H1 (cell line): ENCODE measurements at regions not wholly inside any gene's neighbourhood (a gene's known extent, or its start where the extent isn't known, plus 50 kb on each side); places are given as distances from the start of the nearest gene placed in this dataset.
A peak's percentile ranks its signal among the peaks of the same experiment; 100 is the strongest.

Source experiments
- CTCF ChIA-PET: fragments of 300-600 bp; sonication (Branson Sonifier 250); formaldehyde crosslinking; loops from one replicate; lab custom pipeline; 2021; ENCODE audit not compliant: partially characterized antibody; lab: Charles Lee
- POLR2A ChIA-PET: fragments of 300-600 bp; sonication (Branson Sonifier 250); formaldehyde crosslinking; loops from one replicate; lab custom pipeline; 2021; ENCODE audit warnings: inconsistent platforms; ENCODE audit not compliant: partially characterized antibody; lab: Charles Lee
- DNase-seq, 2 experiments: peaks; one replicate each; pipeline versions ENCODE4 v3.0.0 to v3.0.0-alpha.2; 2010 to 2022; ENCODE audit warnings: low spot score in 2 of 2, low read depth in 1 of 2, mixed read lengths in 1 of 2
- FAIRE-seq: peaks from 2 replicates; lab custom pipeline; 2011; peaks lifted over from hg19 to GRCh38; lab: Jason Lieb, UNC
- H2AFZ ChIP-seq: 2 replicates; pipeline ENCODE4 v1.8.1; 2012; ENCODE audit warnings: low read length, inconsistent platforms
- H2AK5ac ChIP-seq: 2 replicates; pipeline ENCODE4 v1.6.1; 2013; ENCODE audit warnings: low read depth, low read length
- H2BK120ac ChIP-seq: replicated peaks from 2 replicates; pipeline ENCODE3; 2013; ENCODE audit warnings: low read depth, low read length, inconsistent platforms
- H2BK12ac ChIP-seq: 2 replicates; pipeline ENCODE4 v1.6.1; 2013; ENCODE audit warnings: low read depth, low read length
- H2BK15ac ChIP-seq: 2 replicates; pipeline ENCODE4 v1.6.1; 2013; ENCODE audit warnings: low read length
- H2BK20ac ChIP-seq: 2 replicates; pipeline ENCODE4 v1.6.1; 2013; ENCODE audit warnings: low read length
- H2BK5ac ChIP-seq: 2 replicates; pipeline ENCODE4 v1.6.1; 2013; ENCODE audit warnings: low read depth, low read length
- H3K14ac ChIP-seq: 2 replicates; pipeline ENCODE4 v1.6.1; 2013; ENCODE audit warnings: inconsistent platforms; ENCODE audit not compliant: insufficient read length
- H3K18ac ChIP-seq: 2 replicates; pipeline ENCODE4 v1.6.1; 2013; ENCODE audit warnings: low read length; ENCODE audit errors: extremely low read depth
- H3K23ac ChIP-seq: 2 replicates; pipeline ENCODE4 v1.6.1; 2013; ENCODE audit warnings: inconsistent platforms; ENCODE audit not compliant: insufficient read length
- H3K23me2 ChIP-seq: 2 replicates; pipeline ENCODE4 v1.6.1; 2013; ENCODE audit warnings: low read depth, low read length
- H3K27ac ChIP-seq: 2 replicates; pipeline ENCODE4 v1.6.1; 2011; ENCODE audit warnings: low read depth, low read length, inconsistent platforms
- H3K27me3 ChIP-seq, 4 experiments: replicated peaks in 1 of 4; 1 replicate in 1 of 4; 2 replicates in 3 of 4; pipeline versions ENCODE4 v1.6.1 to v1.8.1; 2011 to 2013; ENCODE audit warnings: low read length in 3 of 4, mild to moderate bottlenecking in 3 of 4, inconsistent platforms in 2 of 4, mixed read lengths in 2 of 4, moderate library complexity in 1 of 4; ENCODE audit not compliant: control insufficient read depth in 3 of 4, insufficient read depth in 3 of 4; ENCODE audit errors: extremely low read depth in 1 of 4
- H3K36me3 ChIP-seq, 4 experiments: 2 replicates each; pipeline versions ENCODE4 v1.6.1 to v1.8.1; 2011 to 2013; ENCODE audit warnings: mild to moderate bottlenecking in 4 of 4, low read length in 3 of 4, moderate library complexity in 2 of 4, control low read depth in 1 of 4, inconsistent platforms in 1 of 4; ENCODE audit not compliant: insufficient read depth in 4 of 4, control insufficient read depth in 2 of 4
- H3K4ac ChIP-seq: replicated peaks from 2 replicates; pipeline ENCODE3; 2013; ENCODE audit warnings: low read length, low read depth, mixed read lengths, inconsistent platforms; ENCODE audit not compliant: insufficient read length
- H3K4me1 ChIP-seq, 4 experiments: replicated peaks in 1 of 4; 1 replicate in 1 of 4; 2 replicates in 3 of 4; pipeline versions ENCODE4 v1.6.1 to v1.8.1; 2011 to 2013; ENCODE audit warnings: low read length in 3 of 4, inconsistent platforms in 2 of 4, mixed read lengths in 1 of 4; ENCODE audit not compliant: insufficient read depth in 4 of 4, control insufficient read depth in 3 of 4
- H3K4me2 ChIP-seq, 2 experiments: 2 replicates each; pipeline versions ENCODE4 v1.6.1 to v1.8.1; 2011 to 2013; ENCODE audit warnings: low read depth in 2 of 2, low read length in 2 of 2, control low read depth in 1 of 2, inconsistent platforms in 1 of 2, mild to moderate bottlenecking in 1 of 2; ENCODE audit not compliant: insufficient read depth in 1 of 2
- H3K4me3 ChIP-seq, 4 experiments: fragments of 200-600, 300-600 bp in 1 of 4; sonication (generic), shearing (Covaris generic), sonication (Bioruptor Twin) in 1 of 4; 2 replicates each; pipeline versions ENCODE4 v1.5.1 to v1.8.1; 2011 to 2016; ENCODE audit warnings: low read length in 4 of 4, low read depth in 3 of 4, control low read depth in 2 of 4, inconsistent platforms in 2 of 4, mild to moderate bottlenecking in 2 of 4, mixed read lengths in 1 of 4, moderate library complexity in 1 of 4; ENCODE audit not compliant: insufficient read depth in 2 of 4; ENCODE audit errors: extremely low read depth in 1 of 4
- H3K56ac ChIP-seq: replicated peaks from 2 replicates; pipeline ENCODE3; 2013; ENCODE audit warnings: low read depth, mild to moderate bottlenecking, mixed read lengths, low read length, inconsistent platforms; ENCODE audit not compliant: insufficient read length
- H3K79me1 ChIP-seq: 2 replicates; pipeline ENCODE4 v1.6.1; 2013; ENCODE audit warnings: low read depth, low read length, control low read depth
- H3K79me2 ChIP-seq, 2 experiments: 2 replicates each; pipeline versions ENCODE4 v1.6.1 to v1.8.1; 2012 to 2013; ENCODE audit warnings: low read length in 2 of 2, mild to moderate bottlenecking in 2 of 2, inconsistent platforms in 1 of 2; ENCODE audit not compliant: insufficient read depth in 2 of 2, control insufficient read depth in 1 of 2
- H3K9ac ChIP-seq, 4 experiments: replicated peaks in 1 of 4; 1 replicate in 1 of 4; 2 replicates in 3 of 4; pipeline versions ENCODE4 v1.6.1 to v1.8.1; 2011 to 2013; ENCODE audit warnings: low read depth in 3 of 4, low read length in 3 of 4, control low read depth in 2 of 4, mild to moderate bottlenecking in 2 of 4, moderate library complexity in 2 of 4, inconsistent platforms in 1 of 4; ENCODE audit errors: extremely low read depth in 1 of 4
- H3K9me3 ChIP-seq, 2 experiments: 2 replicates each; pipeline versions ENCODE4 v1.6.1 to v1.8.1; 2012 to 2013; ENCODE audit warnings: mild to moderate bottlenecking in 2 of 2, moderate library complexity in 2 of 2, control low read depth in 1 of 2, inconsistent platforms in 1 of 2, low read depth in 1 of 2, low read length in 1 of 2, mixed read lengths in 1 of 2; ENCODE audit not compliant: insufficient read depth in 2 of 2
- H4K20me1 ChIP-seq, 2 experiments: replicated peaks in 1 of 2; 2 replicates each; pipeline versions ENCODE3 to v1.8.1; 2011 to 2013; ENCODE audit warnings: inconsistent platforms in 2 of 2, low read length in 2 of 2, mild to moderate bottlenecking in 1 of 2; ENCODE audit not compliant: insufficient read depth in 2 of 2, control insufficient read depth in 1 of 2
- H4K5ac ChIP-seq: 2 replicates; pipeline ENCODE4 v1.6.1; 2013; ENCODE audit warnings: low read length, low read depth, mixed read lengths, inconsistent platforms; ENCODE audit not compliant: insufficient read length
- H4K8ac ChIP-seq: 2 replicates; pipeline ENCODE4 v1.8.0; 2013; ENCODE audit warnings: mild to moderate bottlenecking, moderate library complexity, low read length, inconsistent platforms; ENCODE audit not compliant: insufficient read depth; ENCODE audit errors: extremely low read depth
- H4K91ac ChIP-seq: replicated peaks from 2 replicates; pipeline ENCODE3; 2013; ENCODE audit warnings: low read length, mixed read lengths, inconsistent platforms; ENCODE audit not compliant: insufficient read length
- ATF2 ChIP-seq: IDR thresholded peaks from 2 replicates; pipeline ENCODE4 v1.6.1; 2012; ENCODE audit warnings: low read length, inconsistent platforms
- MAX ChIP-seq: IDR thresholded peaks from 2 replicates; pipeline ENCODE4 v1.6.1; 2012; ENCODE audit warnings: inconsistent platforms
- POU5F1 ChIP-seq: IDR thresholded peaks from 2 replicates; pipeline ENCODE4 v1.6.1; 2011; ENCODE audit warnings: low read depth, mild to moderate bottlenecking, low read length, moderate library complexity
- SP2 ChIP-seq: IDR thresholded peaks from 2 replicates; pipeline ENCODE4 v1.6.1; 2012; ENCODE audit warnings: mild to moderate bottlenecking, low read length, inconsistent platforms
- WGBS, 2 experiments: shearing (Covaris generic) in 1 of 2; methylation state at CpG; one replicate each; pipeline versions ENCODE4 v1.1.6 to v1.1.7; 2013 to 2015; ENCODE audit warnings: low lambda C conversion rate in 2 of 2, mixed read lengths in 2 of 2, inconsistent platforms in 1 of 2, low coverage in 1 of 2, missing lambda C conversion rate in 1 of 2; ENCODE audit not compliant: insufficient replicate concordance in 2 of 2, insufficient coverage in 1 of 2, insufficient read length in 1 of 2; ENCODE audit errors: extremely low coverage in 1 of 2, missing lambda C conversion rate in 1 of 2; 5-methylcytosine and 5-hydroxymethylcytosine counted together

GRCh38 chr1:147825586-147825985 lies 65.2 kb upstream of the GJA5 start:
- no peak overlapping the region for H3K14ac ChIP-seq
- FAIRE-seq, result no peak

More at GRCh38 chr1:147825586-147825985, 65.2 kb upstream of the GJA5 start:
- H3K27me3 ChIP-seq, result no peaks in the 10 kb centered on the region
- H4K91ac ChIP-seq, result peak overlapping the region; percentile 65
- H3K23me2 ChIP-seq, result peaks cover 3% of the 10 kb centered on the region; the same call in 1 of the 2 replicates
- no peaks in the 10 kb centered on the region for H3K79me2 ChIP-seq
- ChIA-PET POLR2A (no interaction called here), CTCF (interaction anchor here (0.6 to 0.8 kb wide), 2 partner anchors 63 to 160 kb away, joined by 3 read pairs; no protein-coding TSS in a partner anchor)
- H3K27ac ChIP-seq, result no peak overlapping the region
- no peak overlapping the region for H2BK15ac ChIP-seq
- H2AK5ac ChIP-seq, result no peak overlapping the region
- H2BK20ac ChIP-seq, result no peak overlapping the region
- H3K4ac ChIP-seq, result no peak overlapping the region
- TF ChIP-seq POU5F1 (no peak), ATF2 (no peak), SP2 (no peak), MAX (no peak)
- no peak overlapping the region for H3K18ac ChIP-seq
- no peak overlapping the region for H3K23ac ChIP-seq
- 81% methylated on average over 1 of the region's 1 CpG; no CpG with 5 or more reads in 1 of the 2 experiments for WGBS, 2 experiments
- H2BK120ac ChIP-seq, result no peak overlapping the region
- no peak overlapping the region for H2AFZ ChIP-seq
- H3K4me2 ChIP-seq, result no peak overlapping the region
- no peaks in the 10 kb centered on the region for H3K4me1 ChIP-seq
- no peaks in the 10 kb centered on the region for H4K20me1 ChIP-seq
- H4K5ac ChIP-seq, result no peak overlapping the region
- peak overlapping the region; percentile 75; the same call in 1 of the 2 replicates for H2BK12ac ChIP-seq
- H3K9ac ChIP-seq, result no peak overlapping the region
- H3K36me3 ChIP-seq, result no peaks in the 10 kb centered on the region
- no peak for DNase-seq
- H3K79me1 ChIP-seq, result no peaks in the 10 kb centered on the region
- no peaks in the 10 kb centered on the region for H3K9me3 ChIP-seq
- no peak overlapping the region for H3K56ac ChIP-seq
- H3K4me3 ChIP-seq, result no peak overlapping the region
- H4K8ac ChIP-seq, result no peak overlapping the region
- no peak overlapping the region for H2BK5ac ChIP-seq
